Activated CD4-positive, alpha-beta T cell treated with anti-CD3 and anti-CD28 coated beads, Interleukin-10, Interleukin-2, amounts not matched to agents 100 ng/mL and 50 ng/mL, durations not matched to agents 16 hours and 8 hours (primary cell): ENCODE measurements at regions not wholly inside any gene's neighbourhood (a gene's known extent, or its start where the extent isn't known, plus 50 kb on each side); places are given as distances from the start of the nearest gene placed in this dataset.
"Not testable (repeated sequence)": the region's sequence is repeated elsewhere in the genome, so short reads cannot be mapped to it uniquely, and the experiment has no call there.

Experiments used
- DNase-seq: peaks from one replicate; pipeline ENCODE4 v3.0.0-alpha.2; 2020

- DNase-seq = no peak
Measured at GRCh38 chr2:236909193-236909504, 176.5 kb upstream of the COPS8 start.

- no peak for DNase-seq
Measured at GRCh38 chr2:236909802-236910201, 175.9 kb upstream of the COPS8 start.

- no peak for DNase-seq
Measured at GRCh38 chr2:236910781-236911495, 174.8 kb upstream of the COPS8 start.

GRCh38 chr2:236912326-236913120 lies 173.2 kb upstream of the COPS8 start:
- no peak for DNase-seq

GRCh38 chr2:236915186-236915585 lies 170.5 kb upstream of the COPS8 start:
- DNase-seq = no peak

DNA sequence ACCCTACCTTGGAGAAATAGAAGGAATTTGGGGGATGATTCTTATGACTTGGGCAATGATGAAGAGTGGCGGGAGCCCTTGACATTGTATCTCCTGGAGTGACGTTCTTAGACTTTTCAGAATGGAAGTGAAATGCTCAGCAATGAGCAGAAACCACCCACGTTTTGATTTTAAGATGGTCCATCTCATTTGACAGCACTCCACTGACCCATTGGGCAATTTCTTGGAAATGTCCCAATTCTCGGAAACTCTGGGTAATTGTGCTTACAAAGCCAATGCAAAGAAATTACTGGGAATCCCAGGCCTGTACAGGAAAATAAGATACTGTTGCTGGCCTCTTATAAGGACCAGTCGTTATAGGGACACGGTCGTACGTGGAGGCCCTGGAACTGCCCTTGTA lies 170.0 kb upstream of the COPS8 start:
- DNase-seq = no peak

DNA sequence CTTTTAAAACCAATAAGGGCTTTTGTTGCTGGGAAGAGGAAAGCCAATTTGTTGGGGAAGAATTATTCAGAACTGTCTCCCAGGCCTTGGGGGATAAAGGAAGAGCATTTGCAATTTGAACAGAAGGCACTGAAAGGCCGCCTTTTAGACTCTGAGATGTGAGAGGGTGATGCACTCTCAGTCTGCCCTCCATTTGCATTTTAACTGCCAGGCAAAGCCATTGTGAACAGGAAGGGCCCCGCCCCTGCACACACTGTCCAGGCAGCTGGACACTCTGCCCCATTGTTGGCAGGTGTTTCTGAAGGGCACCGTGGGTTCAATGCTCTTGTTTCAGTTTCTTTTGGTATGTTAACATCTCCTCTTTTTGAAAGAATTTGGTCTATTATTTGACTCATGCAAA lies 169.5 kb upstream of the COPS8 start:
- no peak for DNase-seq

DNA sequence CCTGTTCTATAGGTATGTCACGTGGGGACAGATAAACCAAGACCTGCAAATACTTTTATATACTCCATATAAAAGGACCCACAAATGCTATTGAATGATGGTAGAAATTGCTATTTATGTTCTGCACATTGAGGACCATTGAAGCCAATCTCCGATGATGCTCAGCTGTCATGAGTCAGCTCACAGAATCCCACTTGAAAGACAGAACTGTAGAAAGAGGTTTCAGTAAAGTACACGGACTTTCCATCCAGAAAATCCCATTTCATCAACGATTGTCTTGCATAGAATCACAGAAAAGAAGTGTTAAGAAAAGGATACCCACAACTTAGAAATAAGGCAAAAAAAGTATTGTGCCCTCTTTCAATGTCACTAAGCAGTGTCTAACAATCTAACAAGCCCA lies 169.0 kb upstream of the COPS8 start:
- no peak for DNase-seq

GRCh38 chr2:236917164-236917563 lies 168.5 kb upstream of the COPS8 start:
- DNase-seq = no peak

DNA sequence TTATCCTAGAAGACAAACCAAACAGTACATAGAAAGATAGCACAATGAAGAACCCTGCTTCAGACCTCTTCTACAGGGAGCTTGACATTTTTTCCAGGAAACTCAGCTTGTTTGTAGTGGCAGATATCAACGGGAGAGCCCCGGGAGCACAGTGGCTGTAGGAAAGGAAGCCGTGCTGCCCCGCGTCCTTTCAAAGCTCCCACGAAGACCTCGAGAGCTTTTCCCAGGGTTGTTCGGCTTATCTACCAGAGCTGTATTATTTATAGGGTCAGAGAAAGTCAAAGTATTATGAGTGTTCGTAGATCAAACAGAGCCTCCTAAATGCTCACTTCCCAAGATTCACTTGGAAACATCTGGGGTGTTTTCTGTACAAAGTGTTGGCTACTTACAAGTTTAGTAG lies 167.1 kb upstream of the COPS8 start:
- no peak for DNase-seq

GRCh38 chr2:236919209-236919608 lies 166.5 kb upstream of the COPS8 start:
- no peak for DNase-seq

- not testable (repeated sequence) for DNase-seq
Measured at GRCh38 chr2:236919801-236920379, 165.8 kb upstream of the COPS8 start.

- no peak for DNase-seq
Measured at GRCh38 chr2:236922061-236922460, 163.6 kb upstream of the COPS8 start.

GRCh38 chr2:236928380-236929037 lies 157.2 kb upstream of the COPS8 start:
- no peak for DNase-seq

DNA sequence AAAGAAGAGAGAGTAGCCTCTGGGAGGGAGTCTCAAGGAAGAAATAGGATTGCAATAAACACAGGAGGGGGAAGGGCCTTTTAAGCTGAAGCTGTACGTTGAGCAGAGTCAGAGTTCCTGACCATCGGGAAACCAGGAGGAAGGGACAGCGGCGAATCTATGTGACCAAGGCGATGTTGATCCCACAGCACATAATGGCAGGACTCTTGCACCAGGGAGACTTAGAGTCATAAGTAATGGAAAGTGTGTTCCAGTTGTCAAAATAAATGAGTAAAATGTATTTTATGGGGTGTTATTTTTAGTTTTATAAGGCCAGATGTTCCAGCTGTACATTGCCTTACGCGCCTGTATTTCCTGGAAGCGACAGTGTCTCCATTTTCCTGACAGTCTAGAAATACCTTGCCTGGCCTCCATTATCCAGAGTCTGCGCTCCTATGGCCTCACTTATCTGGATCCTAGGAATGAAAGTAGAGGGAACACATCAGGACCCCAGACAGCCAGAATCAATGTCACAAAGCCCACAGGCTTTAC lies 152.8 kb upstream of the COPS8 start:
- no peak for DNase-seq

DNA sequence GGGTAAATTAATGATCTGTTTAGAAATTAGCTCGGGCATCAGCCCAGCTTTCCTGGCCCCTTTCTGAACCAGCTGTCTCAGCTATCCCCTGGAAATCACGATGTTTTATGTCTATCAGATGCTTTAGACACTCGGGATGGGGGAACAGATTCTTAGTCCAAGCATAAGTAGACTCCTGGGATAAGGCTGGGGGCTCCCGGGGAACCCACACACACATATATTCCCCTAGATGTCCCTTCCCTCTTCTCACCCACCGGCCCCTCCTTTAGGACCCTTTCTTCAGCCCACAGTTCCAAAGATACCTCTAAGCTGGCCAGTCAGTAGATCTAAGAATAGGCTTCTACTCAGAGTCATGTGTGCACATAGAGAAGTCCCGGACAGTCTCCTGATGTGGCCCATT lies 151.5 kb upstream of the COPS8 start:
- DNase-seq = no peak

DNA sequence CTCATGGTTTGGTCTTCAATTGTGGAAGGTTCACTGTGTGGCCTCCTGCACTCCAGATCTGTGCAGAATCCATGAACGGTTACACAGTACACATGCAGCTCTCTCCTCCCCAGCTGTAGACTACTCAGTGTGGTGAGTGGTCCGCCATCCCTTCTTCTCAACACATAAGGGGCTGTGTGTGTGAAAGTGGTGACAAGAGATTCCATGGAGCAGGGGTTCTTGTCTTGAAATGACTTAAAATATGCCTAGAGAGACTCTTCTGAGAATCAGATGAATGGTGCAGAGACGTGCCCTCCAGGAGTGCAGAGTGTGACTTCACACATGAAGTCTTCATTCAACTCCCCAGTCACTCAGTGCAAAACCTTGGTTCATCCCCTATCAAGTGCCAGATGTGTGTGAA lies 151.0 kb upstream of the COPS8 start:
- DNase-seq = no peak

- DNase-seq = no peak
Measured at GRCh38 chr2:236935083-236935482, 150.6 kb upstream of the COPS8 start.

DNA sequence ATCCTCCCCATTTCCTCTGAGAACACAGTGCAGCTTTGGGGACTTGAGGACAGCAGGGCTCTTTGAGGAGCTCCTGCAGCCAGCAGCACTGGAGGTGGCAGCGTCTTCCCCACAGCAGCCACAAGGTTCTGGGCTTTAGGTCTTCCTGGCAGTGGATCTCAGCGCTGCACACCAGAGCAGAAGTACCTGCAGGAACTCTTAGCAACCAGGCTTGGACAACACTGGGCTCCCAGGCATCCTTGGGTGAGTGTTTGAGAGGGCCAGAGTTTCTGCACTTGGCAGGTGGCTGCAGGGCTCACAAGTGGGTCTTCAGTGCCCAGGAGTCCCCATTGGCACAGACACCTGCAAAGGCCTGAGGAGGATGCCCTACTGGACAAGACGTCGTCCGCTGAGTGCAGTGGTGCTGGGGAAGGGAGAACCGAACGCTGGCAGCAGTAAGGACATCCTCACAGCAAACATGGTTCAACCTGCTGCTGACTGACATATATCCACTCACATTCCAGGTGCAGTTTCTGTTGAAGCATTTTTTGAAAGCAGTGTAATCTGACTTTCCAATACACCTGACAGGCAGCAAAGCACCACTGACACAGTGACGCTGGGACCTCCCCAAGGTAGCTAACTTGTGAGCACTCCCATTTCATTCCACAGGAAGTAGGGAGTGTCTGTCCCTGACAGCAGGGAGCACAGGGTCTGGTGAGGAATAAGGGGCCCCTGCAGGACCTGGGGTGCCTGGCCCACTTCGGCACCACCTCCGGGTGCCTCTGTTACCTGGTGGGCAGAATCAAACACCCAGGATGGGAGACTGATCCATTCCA lies 149.9 kb upstream of the COPS8 start:
- DNase-seq = no peak

GRCh38 chr2:236936446-236936940 lies 149.2 kb upstream of the COPS8 start:
- DNase-seq = no peak

GRCh38 chr2:236938126-236938525 lies 147.6 kb upstream of the COPS8 start:
- no peak for DNase-seq

DNA sequence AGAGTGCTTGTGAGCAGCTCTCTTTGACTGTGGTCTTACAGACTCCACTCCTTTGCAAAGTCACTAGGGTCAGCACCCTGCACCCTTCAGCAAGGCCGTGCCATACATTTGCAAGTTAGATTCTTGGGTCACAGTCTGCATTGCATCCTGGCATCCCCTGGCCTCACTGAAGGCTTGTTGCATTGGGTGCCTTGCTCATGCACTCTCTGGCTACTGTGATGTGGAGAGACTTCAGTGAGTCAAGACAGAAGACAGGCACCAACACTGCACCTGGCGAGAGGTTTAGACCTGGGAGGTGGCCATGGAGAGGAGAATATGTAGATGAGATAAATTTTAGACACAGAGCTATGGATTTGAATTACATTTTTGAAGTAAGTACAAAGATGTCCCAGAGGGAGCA lies 146.4 kb upstream of the COPS8 start:
- DNase-seq = no peak
